ENCODE measurements at regions not wholly inside any gene's neighbourhood (a gene's known extent, or its start where the extent isn't known, plus 50 kb on each side); places are given as distances from the start of the nearest gene placed in this dataset.

- no peak for TF ChIP-seq CTCF (IDR thresholded peaks at IDR 0.05)
- TF ChIP-seq POLR2A (IDR thresholded peaks at IDR 0.05): no peak
These were observed 1983.0 kb upstream of the C9orf72 start for GRCh38 chr9:29556317-29556716.

All from right lobe of liver (tissue), 4 donors.